HEK293T (cell line): ENCODE measurements at regions not wholly inside any gene's neighbourhood (a gene's known extent, or its start where the extent isn't known, plus 50 kb on each side); places are given as distances from the start of the nearest gene placed in this dataset.
A peak's percentile ranks its signal among the peaks of the same experiment; 100 is the strongest.
"Not testable (repeated sequence)": the region's sequence is repeated elsewhere in the genome, so short reads cannot be mapped to it uniquely, and the experiment has no call there.

Experiments used
- CTCF ChIA-PET: fragments of 350-600 bp; formaldehyde crosslinking; extraction: SDS; loops from one replicate; lab custom pipeline; 2021; ENCODE audit warnings: antibody characterized with exemption, inconsistent platforms; lab: Yijun Ruan, JAX
- POLR2A ChIA-PET: fragments of 350-600 bp; formaldehyde crosslinking; extraction: SDS; loops from one replicate; lab custom pipeline; 2020; ENCODE audit warnings: antibody characterized with exemption, inconsistent platforms; lab: Yijun Ruan, JAX
- DNase-seq: peaks from one replicate; pipeline ENCODE4 v3.0.0; 2012; ENCODE audit warnings: mixed read lengths; ENCODE audit errors: extremely low spot score
- ARNT ChIP-seq: fragments of 450-650 bp; IDR thresholded peaks from 2 replicates; pipeline ENCODE4 v1.6.1; 2017; ENCODE audit warnings: mild to moderate bottlenecking
- BHLHE40 ChIP-seq: fragments of 450-650 bp; IDR thresholded peaks from 2 replicates; pipeline ENCODE4 v1.6.1; 2016; ENCODE audit warnings: mild to moderate bottlenecking, moderate library complexity, borderline replicate concordance
- CTBP1 ChIP-seq: fragments of 450-650 bp; IDR thresholded peaks from 2 replicates; pipeline ENCODE4 v1.6.1; 2016; ENCODE audit warnings: borderline replicate concordance
- ELF4 ChIP-seq: fragments of 450-650 bp; IDR thresholded peaks from 2 replicates; pipeline ENCODE4 v1.6.1; 2017; ENCODE audit warnings: antibody characterized with exemption
- FOXA1 ChIP-seq: fragments of 450-650 bp; IDR thresholded peaks from 2 replicates; pipeline ENCODE4 v1.6.1; 2016; ENCODE audit warnings: mild to moderate bottlenecking
- FOXK2 ChIP-seq: fragments of 450-650 bp; IDR thresholded peaks from 2 replicates; pipeline ENCODE4 v1.6.1; 2016; ENCODE audit warnings: mild to moderate bottlenecking
- FOXM1 ChIP-seq: fragments of 450-650 bp; IDR thresholded peaks from 2 replicates; pipeline ENCODE4 v1.6.1; 2017; ENCODE audit warnings: mild to moderate bottlenecking, borderline replicate concordance
- HDGF ChIP-seq: fragments of 450-650 bp; IDR thresholded peaks from 2 replicates; pipeline ENCODE4 v1.6.1; 2017; ENCODE audit warnings: antibody characterized with exemption, borderline replicate concordance
- L3MBTL2 ChIP-seq: fragments of 450-650 bp; conservative IDR thresholded peaks from 2 replicates; pipeline ENCODE4 v1.6.1; 2016; ENCODE audit warnings: mild to moderate bottlenecking
- LEF1 ChIP-seq: fragments of 450-650 bp; IDR thresholded peaks from 2 replicates; pipeline ENCODE4 v1.6.1; 2017; ENCODE audit warnings: mild to moderate bottlenecking, borderline replicate concordance
- NFRKB ChIP-seq: fragments of 450-650 bp; IDR thresholded peaks from 2 replicates; pipeline ENCODE4 v1.6.1; 2016; ENCODE audit warnings: mild to moderate bottlenecking, moderate library complexity
- SP1 ChIP-seq: fragments of 450-650 bp; IDR thresholded peaks from 2 replicates; pipeline ENCODE4 v1.6.1; 2017
- SUZ12 ChIP-seq: fragments of 450-650 bp; IDR thresholded peaks from 2 replicates; pipeline ENCODE4 v1.6.1; 2016; ENCODE audit warnings: mild to moderate bottlenecking
- TARDBP ChIP-seq: fragments of 450-650 bp; IDR thresholded peaks from 2 replicates; pipeline ENCODE4 v1.6.1; 2016
- ZNF384 ChIP-seq: fragments of 450-650 bp; IDR thresholded peaks from 2 replicates; pipeline ENCODE4 v1.6.1; 2016
- TF ChIP-seq, protein P1 (sequence below): fragments of 450-650 bp; IDR thresholded peaks from 2 replicates; pipeline ENCODE4 v1.6.1; 2016

DNA sequence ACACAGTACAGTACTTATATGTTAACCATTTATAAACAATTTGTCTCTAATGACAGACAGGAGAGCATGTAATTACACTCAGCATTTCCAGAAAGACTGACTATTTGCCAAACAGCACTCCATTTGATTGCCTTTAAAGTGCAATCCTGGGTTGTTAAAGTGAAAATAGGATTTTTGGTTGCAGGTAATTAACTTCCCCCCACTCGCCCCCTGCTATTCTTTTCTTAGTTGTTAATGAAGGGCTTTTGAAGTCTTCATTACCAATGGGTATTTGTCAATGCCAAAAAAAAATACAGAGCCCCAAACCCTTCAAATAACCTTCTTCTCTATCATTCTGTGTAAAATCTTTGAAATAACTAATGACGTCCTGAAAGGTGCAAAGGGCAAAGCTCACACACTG lies 825.6 kb downstream of the STPG2 start:
- ChIA-PET CTCF (interaction anchor here (0.7 kb wide), 1 partner anchor 1675 kb away, joined by 4 read pairs; no protein-coding TSS in a partner anchor), POLR2A (no interaction called here)

DNA sequence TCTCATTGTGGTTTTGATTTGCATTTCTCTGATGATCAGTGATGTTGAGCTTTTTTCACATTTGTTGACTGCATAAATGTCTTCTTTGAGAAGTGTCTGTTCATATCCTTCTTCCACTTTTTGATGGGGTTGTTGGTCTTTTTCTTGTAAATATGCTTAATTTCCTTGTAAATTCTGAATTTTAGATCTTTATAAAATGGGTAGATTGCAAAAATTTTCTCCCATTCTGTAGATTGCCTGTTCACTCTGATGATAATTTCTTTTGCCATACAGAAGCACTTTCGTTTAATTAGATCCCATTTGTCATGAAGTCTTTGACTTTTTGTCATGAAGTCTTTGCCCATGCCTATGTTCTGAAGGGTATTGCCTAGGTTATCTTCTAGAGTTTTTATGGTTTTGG lies 817.5 kb downstream of the STPG2 start:
- POLR2A ChIA-PET, DNase-seq, CTCF ChIA-PET: not testable (repeated sequence)

More for the DNA sequence above, 825.6 kb downstream of the STPG2 start:
- DNase-seq: no peak
- TF ChIP-seq ZNF384: no peak
- no peak for TF ChIP-seq FOXM1
- no peak for TF ChIP-seq NFRKB
- no peak for TF ChIP-seq CTBP1
- TF ChIP-seq FOXA1: no peak
- no peak for TF ChIP-seq ARNT
- no peak for TF ChIP-seq ELF4
- TF ChIP-seq SP1: no peak
- no peak for TF ChIP-seq SUZ12
- no peak for TF ChIP-seq FOXK2
- no peak for TF ChIP-seq TARDBP
- TF ChIP-seq BHLHE40: no peak
- no peak for TF ChIP-seq L3MBTL2
- no peak for TF ChIP-seq HDGF
- TF ChIP-seq LEF1: no peak
- TF ChIP-seq, protein P1, sequence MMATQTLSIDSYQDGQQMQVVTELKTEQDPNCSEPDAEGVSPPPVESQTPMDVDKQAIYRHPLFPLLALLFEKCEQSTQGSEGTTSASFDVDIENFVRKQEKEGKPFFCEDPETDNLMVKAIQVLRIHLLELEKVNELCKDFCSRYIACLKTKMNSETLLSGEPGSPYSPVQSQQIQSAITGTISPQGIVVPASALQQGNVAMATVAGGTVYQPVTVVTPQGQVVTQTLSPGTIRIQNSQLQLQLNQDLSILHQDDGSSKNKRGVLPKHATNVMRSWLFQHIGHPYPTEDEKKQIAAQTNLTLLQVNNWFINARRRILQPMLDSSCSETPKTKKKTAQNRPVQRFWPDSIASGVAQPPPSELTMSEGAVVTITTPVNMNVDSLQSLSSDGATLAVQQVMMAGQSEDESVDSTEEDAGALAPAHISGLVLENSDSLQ: no peak

DNA sequence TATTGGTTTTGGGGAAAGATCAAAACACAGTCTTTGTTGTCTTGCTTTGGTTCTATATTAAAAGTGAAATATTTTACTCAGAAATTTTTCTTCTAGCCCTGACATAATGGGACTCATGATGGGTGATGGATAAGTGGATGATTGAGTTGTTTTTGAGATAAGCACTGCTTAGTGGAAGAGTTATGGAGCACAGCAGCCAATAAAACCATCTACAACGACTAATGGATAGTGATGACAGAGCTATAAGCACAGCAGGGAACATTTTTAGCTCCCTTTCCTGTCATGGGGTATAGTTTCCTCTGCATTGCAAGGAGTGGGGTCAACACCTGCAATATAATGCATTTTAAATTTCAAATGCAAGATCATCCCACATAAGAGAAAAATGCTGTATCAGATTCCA lies 812.4 kb downstream of the STPG2 start:
- ChIA-PET POLR2A (no interaction called here), CTCF (no interaction called here)
- peak; percentile 64 for DNase-seq
- TF ChIP-seq ZNF384: no peak
- TF ChIP-seq BHLHE40: no peak
- TF ChIP-seq HDGF: no peak
- TF ChIP-seq LEF1: no peak; the same call in 1 of the 2 replicates
- peak; percentile 96 for TF ChIP-seq CTBP1
- TF ChIP-seq, protein P1: peak; percentile 98
- 0 out of 2 replicates have a peak, but pooled peaks have one; percentile 14 for TF ChIP-seq TARDBP
- TF ChIP-seq FOXM1: no peak
- no peak for TF ChIP-seq ELF4

DNA sequence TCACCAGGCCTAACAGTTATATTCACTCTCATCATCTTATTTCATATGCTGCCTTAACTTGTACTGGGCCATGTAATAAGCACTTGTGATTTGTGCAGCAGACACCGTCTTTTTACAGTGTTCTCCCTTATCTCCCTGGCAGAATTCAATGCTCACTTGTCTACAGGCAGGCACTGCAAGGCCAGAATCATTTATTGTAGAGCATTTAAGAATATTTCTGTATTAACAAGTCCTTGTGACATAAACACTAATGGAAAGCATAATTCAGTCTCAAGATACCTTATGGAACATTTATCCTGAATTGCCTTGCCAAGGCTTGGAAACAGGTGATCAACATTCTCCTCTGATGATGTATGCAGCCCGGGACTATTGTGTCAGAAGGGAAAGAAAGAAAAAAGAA lies 808.9 kb downstream of the STPG2 start:
- DNase-seq: no peak
- TF ChIP-seq FOXM1 (no peak), LEF1 (no peak), BHLHE40 (no peak), HDGF (no peak), ELF4 (no peak), NFRKB (no peak), SP1 (no peak)
- TF ChIP-seq, protein P1: no peak
- CTCF ChIA-PET: no interaction called here
- POLR2A ChIA-PET: no interaction called here

DNA sequence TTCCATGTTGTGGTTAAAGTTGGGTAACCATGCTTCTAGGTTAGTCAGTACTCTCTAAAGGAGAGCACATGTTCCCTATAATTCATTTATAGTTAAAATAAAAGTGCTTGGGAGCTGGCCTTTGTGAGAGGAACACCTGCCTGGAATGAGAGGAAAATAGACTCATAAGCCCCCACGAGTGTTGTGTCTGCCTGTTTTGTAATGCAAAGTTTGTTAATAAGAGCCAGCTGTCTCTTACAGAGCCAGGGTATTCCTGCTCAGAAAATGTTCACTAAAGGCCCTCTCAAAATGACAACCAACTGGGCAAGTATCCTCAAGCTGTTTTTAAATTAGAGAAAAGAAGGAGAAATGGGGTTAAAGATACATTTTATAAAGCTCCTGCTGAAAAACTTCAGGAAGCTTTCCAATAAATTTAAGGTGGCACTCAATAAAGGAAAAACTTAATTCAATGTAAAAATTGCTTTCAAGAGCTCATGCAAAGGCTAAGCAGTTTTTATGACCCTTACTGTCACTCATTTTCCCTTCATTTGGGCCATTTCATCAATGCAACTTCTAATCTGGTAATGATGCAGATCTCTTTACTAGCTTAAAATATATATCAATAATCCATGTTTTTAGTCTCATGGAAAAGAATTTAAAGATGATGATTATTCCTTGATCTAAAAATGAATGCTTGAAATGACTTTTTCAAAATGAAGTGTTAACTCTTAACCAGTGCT lies 793.6 kb downstream of the STPG2 start:
- DNase-seq: no peak
- POLR2A ChIA-PET: interaction anchor here (0.5 kb wide), 1 partner anchor 115 kb away, joined by 3 read pairs; no protein-coding TSS in a partner anchor
- TF ChIP-seq ELF4 (no peak), CTBP1 (no peak), FOXA1 (no peak), TARDBP (no peak), FOXM1 (no peak), L3MBTL2 (no peak), FOXK2 (no peak), LEF1 (no peak)
- TF ChIP-seq, protein P1: peak; percentile 55; the same call in 1 of the 2 replicates
- CTCF ChIA-PET: no interaction called here

DNA sequence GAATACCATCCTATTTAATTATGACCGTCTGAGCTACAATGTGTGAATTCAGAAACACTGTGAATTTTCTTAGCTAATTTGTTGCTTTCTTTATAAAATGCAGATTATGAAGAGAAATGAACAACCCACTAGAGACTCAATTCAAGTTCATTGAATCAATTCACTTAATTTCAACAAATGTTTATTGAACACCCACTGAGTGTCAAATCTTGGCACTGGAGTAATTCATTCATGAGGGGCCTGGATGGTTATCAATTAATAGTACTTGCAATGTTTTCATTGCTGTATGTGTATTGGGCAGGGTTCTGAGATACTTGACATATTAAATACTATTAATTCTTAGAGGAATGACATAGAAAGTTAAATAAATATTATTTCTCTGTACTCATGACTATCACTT lies 789.4 kb downstream of the STPG2 start:
- CTCF ChIA-PET: interaction anchor here (0.6 kb wide), 1 partner anchor 336 kb away, joined by 3 read pairs; no protein-coding TSS in a partner anchor
- POLR2A ChIA-PET: no interaction called here

More for the DNA sequence above, 789.4 kb downstream of the STPG2 start:
- DNase-seq: no peak
- no peak for TF ChIP-seq SUZ12
- TF ChIP-seq LEF1: no peak
- TF ChIP-seq FOXA1: no peak
- no peak for TF ChIP-seq BHLHE40
- no peak for TF ChIP-seq ZNF384
- TF ChIP-seq FOXK2: no peak
- no peak for TF ChIP-seq ELF4
- no peak for TF ChIP-seq L3MBTL2
- no peak for TF ChIP-seq ARNT
- no peak for TF ChIP-seq NFRKB
- TF ChIP-seq SP1: no peak
- TF ChIP-seq CTBP1: no peak
- TF ChIP-seq, protein P1: no peak
- TF ChIP-seq HDGF: no peak
- TF ChIP-seq TARDBP: no peak
- TF ChIP-seq FOXM1: no peak
